Endothelial cell (in vitro differentiated cells): ENCODE measurements at regions not wholly inside any gene's neighbourhood (a gene's known extent, or its start where the extent isn't known, plus 50 kb on each side); places are given as distances from the start of the nearest gene placed in this dataset.

Experiments used
- DNase-seq: peaks from one replicate; pipeline ENCODE4 v3.0.0; 2021; ENCODE audit warnings: low spot score
- H3K27ac Mint-ChIP-seq: one replicate; pipeline ENCODE4 v1.8.0; 2021; ENCODE audit warnings: mixed read lengths, inconsistent platforms; ENCODE audit not compliant: unreplicated experiment
- H3K27me3 Mint-ChIP-seq: one replicate; pipeline ENCODE4 v1.8.0; 2021; ENCODE audit warnings: mild to moderate bottlenecking, moderate library complexity, mixed read lengths, inconsistent platforms; ENCODE audit not compliant: unreplicated experiment
- H3K36me3 Mint-ChIP-seq: one replicate; pipeline ENCODE4 v1.8.0; 2021; ENCODE audit warnings: mild to moderate bottlenecking, low read depth, mixed read lengths, inconsistent platforms; ENCODE audit not compliant: unreplicated experiment
- H3K4me1 Mint-ChIP-seq: one replicate; pipeline ENCODE4 v1.8.0; 2021; ENCODE audit warnings: mild to moderate bottlenecking, mixed read lengths, inconsistent platforms; ENCODE audit not compliant: unreplicated experiment
- H3K4me3 Mint-ChIP-seq: one replicate; pipeline ENCODE4 v1.8.0; 2021; ENCODE audit warnings: mild to moderate bottlenecking, mixed read lengths, inconsistent platforms; ENCODE audit not compliant: unreplicated experiment
- H3K9me3 Mint-ChIP-seq: one replicate; pipeline ENCODE4 v1.8.0; 2021; ENCODE audit warnings: mixed read lengths, inconsistent platforms; ENCODE audit not compliant: unreplicated experiment
- CTCF ChIP-seq: fragments of 200-600 bp; sonication (generic); IDR thresholded peaks from one replicate; pipeline ENCODE4 v1.5.0; 2021; ENCODE audit warnings: antibody characterized with exemption; ENCODE audit not compliant: unreplicated experiment

- no peaks in the 10 kb centered on the region for H3K4me1 Mint-ChIP-seq
Observed at GRCh38 chr1:222129041-222129440, 387.2 kb upstream of the DUSP10 start.

GRCh38 chr1:222127526-222128152, 385.8 kb upstream of the DUSP10 start:
- H3K4me1 Mint-ChIP-seq = no peaks in the 10 kb centered on the region
- DNase-seq = no peak
- H3K36me3 Mint-ChIP-seq = no peaks in the 10 kb centered on the region
- H3K27ac Mint-ChIP-seq = no peak overlapping the region
- no peaks in the 10 kb centered on the region for H3K27me3 Mint-ChIP-seq
- H3K4me3 Mint-ChIP-seq = no peak overlapping the region
- H3K9me3 Mint-ChIP-seq = no peaks in the 10 kb centered on the region
- no peak for TF ChIP-seq CTCF

More at GRCh38 chr1:222129041-222129440, 387.2 kb upstream of the DUSP10 start:
- no peak for DNase-seq
- Mint-ChIP-seq H3K4me3 (no peak overlapping the region), H3K27me3 (no peaks in the 10 kb centered on the region), H3K27ac (no peak overlapping the region), H3K36me3 (no peaks in the 10 kb centered on the region), H3K9me3 (no peaks in the 10 kb centered on the region)
- no peak for TF ChIP-seq CTCF

- H3K36me3 Mint-ChIP-seq = no peaks in the 10 kb centered on the region
- H3K4me3 Mint-ChIP-seq = no peak overlapping the region
- TF ChIP-seq CTCF = no peak
- no peak overlapping the region for H3K27ac Mint-ChIP-seq
- no peaks in the 10 kb centered on the region for H3K9me3 Mint-ChIP-seq
- H3K4me1 Mint-ChIP-seq = no peaks in the 10 kb centered on the region
- H3K27me3 Mint-ChIP-seq = no peaks in the 10 kb centered on the region
- no peak for DNase-seq
Observed at GRCh38 chr1:222127096-222127495, 385.2 kb upstream of the DUSP10 start.

- H3K27ac Mint-ChIP-seq = no peak overlapping the region
- DNase-seq = no peak
- no peaks in the 10 kb centered on the region for H3K4me1 Mint-ChIP-seq
- no peak for TF ChIP-seq CTCF
- H3K9me3 Mint-ChIP-seq = no peaks in the 10 kb centered on the region
- H3K27me3 Mint-ChIP-seq = no peaks in the 10 kb centered on the region
- no peak overlapping the region for H3K4me3 Mint-ChIP-seq
- no peaks in the 10 kb centered on the region for H3K36me3 Mint-ChIP-seq
Observed at GRCh38 chr1:222126052-222126451, 384.2 kb upstream of the DUSP10 start.

- Mint-ChIP-seq H3K4me3 (no peak overlapping the region), H3K36me3 (no peaks in the 10 kb centered on the region), H3K4me1 (no peaks in the 10 kb centered on the region), H3K9me3 (no peaks in the 10 kb centered on the region), H3K27me3 (no peaks in the 10 kb centered on the region), H3K27ac (no peak overlapping the region)
- TF ChIP-seq CTCF = no peak
- no peak for DNase-seq
Observed at GRCh38 chr1:222124602-222125001, 382.7 kb upstream of the DUSP10 start.
